A673 (cell line): ENCODE measurements at regions not wholly inside any gene's neighbourhood (a gene's known extent, or its start where the extent isn't known, plus 50 kb on each side); places are given as distances from the start of the nearest gene placed in this dataset.

Experiments used
- BruUV-seq: library from RNA; stranded (reverse); fragments of 400-500 nt; replicated peaks from 2 replicates; lab custom pipeline; 2021; lab: Mats Ljungman, UMichigan
- CTCF ChIA-PET: fragments of 300-600 bp; sonication (Branson Sonifier 250); formaldehyde crosslinking; loops from one replicate; lab custom pipeline; 2022; ENCODE audit warnings: antibody characterized with exemption; lab: Charles Lee
- POLR2A ChIA-PET: fragments of 300-600 bp; sonication (Branson Sonifier 250); formaldehyde crosslinking; loops from one replicate; lab custom pipeline; 2022; ENCODE audit warnings: antibody characterized with exemption; ENCODE audit not compliant: low non-redundant PET; lab: Charles Lee
- DNase-seq: peaks from one replicate; pipeline ENCODE4 v3.0.0-alpha.2; 2015; ENCODE audit warnings: low spot score
- H3K27ac ChIP-seq: fragments of 200-600 bp; sonication (generic); 2 replicates; pipeline ENCODE4 v1.5.1; 2016; ENCODE audit warnings: mixed run types, low read depth, mild to moderate bottlenecking, mixed read lengths, antibody characterized with exemption, low read length; ENCODE audit not compliant: poor library complexity, severe bottlenecking
- H3K27me3 ChIP-seq: fragments of 200-600 bp; sonication (generic); replicated peaks from 2 replicates; pipeline ENCODE4 v1.6.1; 2017; ENCODE audit warnings: mixed run types, low read depth, mild to moderate bottlenecking, mixed read lengths, antibody characterized with exemption, low read length; ENCODE audit not compliant: insufficient read depth, poor library complexity
- H3K36me3 ChIP-seq: fragments of 200-600 bp; sonication (generic); 2 replicates; pipeline ENCODE4 v1.6.1; 2016; ENCODE audit warnings: mixed run types, mild to moderate bottlenecking, mixed read lengths, antibody characterized with exemption, low read length; ENCODE audit not compliant: insufficient read depth, poor library complexity, severe bottlenecking
- H3K4me1 ChIP-seq: fragments of 200-600 bp; sonication (generic); 2 replicates; pipeline ENCODE4 v1.6.1; 2017; ENCODE audit warnings: mixed run types, mild to moderate bottlenecking, mixed read lengths, antibody characterized with exemption, low read length; ENCODE audit not compliant: insufficient read depth, poor library complexity, severe bottlenecking
- H3K4me3 ChIP-seq: fragments of 200-600 bp; sonication (generic); 2 replicates; pipeline ENCODE4 v1.5.1; 2016; ENCODE audit warnings: low read depth, mixed run types, mild to moderate bottlenecking, mixed read lengths, low read length; ENCODE audit not compliant: poor library complexity, severe bottlenecking
- H3K9me3 ChIP-seq: fragments of 200-600 bp; sonication (generic); 2 replicates; pipeline ENCODE4 v1.6.1; 2016; ENCODE audit warnings: mixed run types, low read depth, mild to moderate bottlenecking, mixed read lengths, antibody characterized with exemption, low read length; ENCODE audit not compliant: poor library complexity, severe bottlenecking
- EZH2 ChIP-seq: fragments of 200-600 bp; sonication (generic); IDR thresholded peaks from 2 replicates; pipeline ENCODE4 v1.6.1; 2017; ENCODE audit warnings: borderline replicate concordance, low read depth, mild to moderate bottlenecking, mixed read lengths, antibody characterized with exemption, low read length; ENCODE audit not compliant: poor library complexity, severe bottlenecking
- intact Hi-C: fragments of 100-400 bp; cut with micrococcal nuclease; formaldehyde crosslinking; loops from one replicate; pipeline ENCODE4 v1.10.0; 2022; ENCODE audit not compliant: unreplicated experiment
- TF ChIP-seq, protein P1 (sequence below): fragments of 300-800, 200-600 bp; sonication (generic); conservative IDR thresholded peaks from 2 replicates; pipeline ENCODE4 v1.5.1; 2017; ENCODE audit warnings: low read depth, mild to moderate bottlenecking, antibody characterized with exemption, low read length, moderate library complexity, mixed read lengths

- H3K9me3 ChIP-seq, result peaks cover 6% of the 10 kb centered on the region
- no peak overlapping the region for H3K4me3 ChIP-seq
- ChIA-PET CTCF (no interaction called here), POLR2A (no interaction called here)
- intact Hi-C loops, result no loop called here
- no peak for DNase-seq
- no peak overlapping the region for H3K27ac ChIP-seq
- H3K27me3 ChIP-seq, result no peaks in the 10 kb centered on the region
- H3K36me3 ChIP-seq, result no peaks in the 10 kb centered on the region
- H3K4me1 ChIP-seq, result no peaks in the 10 kb centered on the region
- no TSS peak for BruUV-seq
- no peak for TF ChIP-seq EZH2
These were observed 953.9 kb upstream of the GOT2 start for GRCh38 chr16:59688006-59688405.

DNA sequence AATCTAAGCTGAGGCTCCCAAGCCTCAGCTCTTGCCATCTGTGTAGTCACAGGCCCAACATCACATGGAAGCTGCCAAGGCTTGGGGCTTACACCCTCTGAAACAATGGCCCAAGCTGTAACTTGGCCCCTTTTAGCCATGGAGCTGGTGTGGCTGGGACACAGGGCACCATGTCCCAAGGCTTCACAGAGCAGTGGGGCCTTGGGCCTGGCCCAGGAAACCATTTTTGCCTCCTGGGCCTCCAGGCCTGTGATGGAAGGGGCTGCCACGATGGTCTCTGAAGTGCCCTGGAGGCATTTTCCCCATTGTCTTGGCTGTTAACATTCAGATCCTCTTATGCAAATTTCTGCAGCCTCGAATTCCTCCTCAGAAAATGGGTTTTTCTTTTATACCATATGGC is 952.3 kb upstream of the GOT2 start:
- Histone ChIP-seq H3K27ac (no peak overlapping the region), H3K9me3 (peaks cover 6% of the 10 kb centered on the region), H3K4me3 (no peak overlapping the region), H3K36me3 (no peaks in the 10 kb centered on the region), H3K4me1 (no peaks in the 10 kb centered on the region), H3K27me3 (no peaks in the 10 kb centered on the region)
- TF ChIP-seq, protein P1, sequence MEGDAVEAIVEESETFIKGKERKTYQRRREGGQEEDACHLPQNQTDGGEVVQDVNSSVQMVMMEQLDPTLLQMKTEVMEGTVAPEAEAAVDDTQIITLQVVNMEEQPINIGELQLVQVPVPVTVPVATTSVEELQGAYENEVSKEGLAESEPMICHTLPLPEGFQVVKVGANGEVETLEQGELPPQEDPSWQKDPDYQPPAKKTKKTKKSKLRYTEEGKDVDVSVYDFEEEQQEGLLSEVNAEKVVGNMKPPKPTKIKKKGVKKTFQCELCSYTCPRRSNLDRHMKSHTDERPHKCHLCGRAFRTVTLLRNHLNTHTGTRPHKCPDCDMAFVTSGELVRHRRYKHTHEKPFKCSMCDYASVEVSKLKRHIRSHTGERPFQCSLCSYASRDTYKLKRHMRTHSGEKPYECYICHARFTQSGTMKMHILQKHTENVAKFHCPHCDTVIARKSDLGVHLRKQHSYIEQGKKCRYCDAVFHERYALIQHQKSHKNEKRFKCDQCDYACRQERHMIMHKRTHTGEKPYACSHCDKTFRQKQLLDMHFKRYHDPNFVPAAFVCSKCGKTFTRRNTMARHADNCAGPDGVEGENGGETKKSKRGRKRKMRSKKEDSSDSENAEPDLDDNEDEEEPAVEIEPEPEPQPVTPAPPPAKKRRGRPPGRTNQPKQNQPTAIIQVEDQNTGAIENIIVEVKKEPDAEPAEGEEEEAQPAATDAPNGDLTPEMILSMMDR, result no peak
- TF ChIP-seq EZH2, result no peak
- BruUV-seq, result no TSS peak
- ChIA-PET CTCF (no interaction called here), POLR2A (no interaction called here)
- intact Hi-C loops, result no loop called here
- no peak for DNase-seq

DNA sequence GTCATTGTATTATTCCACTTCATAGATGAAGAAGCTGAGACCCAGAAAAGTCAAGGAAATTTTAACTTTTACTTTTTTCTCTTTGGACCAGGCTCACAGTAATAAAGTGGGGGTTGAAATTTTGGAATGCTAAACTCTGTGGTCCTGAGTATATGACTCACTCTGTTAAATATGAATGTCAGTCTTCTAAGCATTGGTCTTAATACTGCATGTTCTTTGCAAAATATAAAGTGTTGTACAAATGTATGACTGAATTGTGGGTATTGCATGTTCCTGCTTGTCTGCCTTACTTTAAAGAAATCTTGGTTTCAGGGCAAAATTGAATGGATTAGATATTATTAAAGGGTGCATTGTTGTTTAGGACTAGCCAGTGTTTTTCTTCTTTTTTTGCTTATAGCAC is 950.8 kb upstream of the GOT2 start:
- ChIA-PET CTCF (no interaction called here), POLR2A (no interaction called here)
- no peak overlapping the region for H3K4me3 ChIP-seq
- no TSS peak for BruUV-seq
- intact Hi-C loops, result no loop called here
- no peak overlapping the region for H3K27ac ChIP-seq
- DNase-seq, result no peak
- TF ChIP-seq EZH2, result no peak
- TF ChIP-seq, protein P1, result no peak
- peaks cover 6% of the 10 kb centered on the region for H3K9me3 ChIP-seq
- H3K4me1 ChIP-seq, result no peaks in the 10 kb centered on the region
- H3K36me3 ChIP-seq, result no peaks in the 10 kb centered on the region
- no peaks in the 10 kb centered on the region for H3K27me3 ChIP-seq

GRCh38 chr16:59683709-59684108 is 949.6 kb upstream of the GOT2 start:
- H3K27ac ChIP-seq, result no peak overlapping the region
- no peak for DNase-seq
- peaks cover 9% of the 10 kb centered on the region for H3K9me3 ChIP-seq
- ChIA-PET POLR2A (no interaction called here), CTCF (no interaction called here)
- no peak overlapping the region for H3K4me3 ChIP-seq
- intact Hi-C loops, result no loop called here
- H3K27me3 ChIP-seq, result no peaks in the 10 kb centered on the region
- no peak for TF ChIP-seq EZH2
- TF ChIP-seq, protein P1, result no peak
- H3K36me3 ChIP-seq, result no peaks in the 10 kb centered on the region
- H3K4me1 ChIP-seq, result no peaks in the 10 kb centered on the region
- no TSS peak for BruUV-seq
